ENCODE measurements at regions not wholly inside any gene's neighbourhood (a gene's known extent, or its start where the extent isn't known, plus 50 kb on each side); places are given as distances from the start of the nearest gene placed in this dataset.

GRCh38 chr1:204818998-204819397, 51.7 kb upstream of the NFASC start:
- TF ChIP-seq TARDBP (IDR thresholded peaks at IDR 0.05) (no peak), ELF4 (IDR thresholded peaks at IDR 0.05) (no peak), NFRKB (IDR thresholded peaks at IDR 0.05) (no peak), FOXM1 (IDR thresholded peaks at IDR 0.05; ENCODE audit: borderline replicate concordance) (no peak), SP1 (IDR thresholded peaks at IDR 0.05) (no peak), BHLHE40 (IDR thresholded peaks at IDR 0.05; ENCODE audit: borderline replicate concordance) (no peak), PKNOX1 (IDR thresholded peaks at IDR 0.05) (no peak), ZNF384 (IDR thresholded peaks at IDR 0.05) (no peak)

Measured in HEK293T (cell line).